ENCODE measurements at regions not wholly inside any gene's neighbourhood (a gene's known extent, or its start where the extent isn't known, plus 50 kb on each side); places are given as distances from the start of the nearest gene placed in this dataset.

DNA sequence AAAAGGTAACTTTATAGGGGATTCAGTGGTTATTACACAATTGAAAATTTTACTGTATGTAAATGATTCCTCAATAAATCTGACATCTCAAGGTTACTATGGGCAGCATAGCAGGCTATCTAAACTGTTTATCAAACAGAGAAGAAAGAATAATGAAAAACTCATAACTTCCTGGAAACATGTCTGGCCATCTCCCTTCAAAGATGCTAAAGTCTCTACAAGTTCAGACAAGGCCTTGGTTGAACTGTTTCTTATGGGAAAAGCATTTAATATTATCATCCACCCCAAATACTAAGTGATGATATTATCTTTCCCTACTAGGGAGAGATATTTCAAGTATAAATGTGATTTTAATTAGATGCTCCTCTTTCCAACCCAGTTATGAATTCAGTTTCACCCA, 114.9 kb downstream of the ARRDC4 start:
- TF ChIP-seq, protein P1, sequence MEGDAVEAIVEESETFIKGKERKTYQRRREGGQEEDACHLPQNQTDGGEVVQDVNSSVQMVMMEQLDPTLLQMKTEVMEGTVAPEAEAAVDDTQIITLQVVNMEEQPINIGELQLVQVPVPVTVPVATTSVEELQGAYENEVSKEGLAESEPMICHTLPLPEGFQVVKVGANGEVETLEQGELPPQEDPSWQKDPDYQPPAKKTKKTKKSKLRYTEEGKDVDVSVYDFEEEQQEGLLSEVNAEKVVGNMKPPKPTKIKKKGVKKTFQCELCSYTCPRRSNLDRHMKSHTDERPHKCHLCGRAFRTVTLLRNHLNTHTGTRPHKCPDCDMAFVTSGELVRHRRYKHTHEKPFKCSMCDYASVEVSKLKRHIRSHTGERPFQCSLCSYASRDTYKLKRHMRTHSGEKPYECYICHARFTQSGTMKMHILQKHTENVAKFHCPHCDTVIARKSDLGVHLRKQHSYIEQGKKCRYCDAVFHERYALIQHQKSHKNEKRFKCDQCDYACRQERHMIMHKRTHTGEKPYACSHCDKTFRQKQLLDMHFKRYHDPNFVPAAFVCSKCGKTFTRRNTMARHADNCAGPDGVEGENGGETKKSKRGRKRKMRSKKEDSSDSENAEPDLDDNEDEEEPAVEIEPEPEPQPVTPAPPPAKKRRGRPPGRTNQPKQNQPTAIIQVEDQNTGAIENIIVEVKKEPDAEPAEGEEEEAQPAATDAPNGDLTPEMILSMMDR (IDR thresholded peaks at IDR 0.05): no peak
- TF ChIP-seq KAT7 (CRISPR knock-in tag; IDR thresholded peaks at IDR 0.05; ENCODE audit: borderline replicate concordance): no peak
- TF ChIP-seq NR2C2 (CRISPR knock-in tag; IDR thresholded peaks at IDR 0.05): no peak
- TF ChIP-seq, protein P2, sequence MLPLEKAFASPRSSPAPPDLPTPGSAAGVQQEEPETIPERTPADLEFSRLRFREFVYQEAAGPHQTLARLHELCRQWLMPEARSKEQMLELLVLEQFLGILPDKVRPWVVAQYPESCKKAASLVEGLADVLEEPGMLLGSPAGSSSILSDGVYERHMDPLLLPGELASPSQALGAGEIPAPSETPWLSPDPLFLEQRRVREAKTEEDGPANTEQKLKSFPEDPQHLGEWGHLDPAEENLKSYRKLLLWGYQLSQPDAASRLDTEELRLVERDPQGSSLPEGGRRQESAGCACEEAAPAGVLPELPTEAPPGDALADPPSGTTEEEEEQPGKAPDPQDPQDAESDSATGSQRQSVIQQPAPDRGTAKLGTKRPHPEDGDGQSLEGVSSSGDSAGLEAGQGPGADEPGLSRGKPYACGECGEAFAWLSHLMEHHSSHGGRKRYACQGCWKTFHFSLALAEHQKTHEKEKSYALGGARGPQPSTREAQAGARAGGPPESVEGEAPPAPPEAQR (CRISPR knock-in tag; IDR thresholded peaks at IDR 0.05): no peak
- TF ChIP-seq CREB1 (CRISPR knock-in tag; IDR thresholded peaks at IDR 0.05): no peak
- TF ChIP-seq TEAD4 (CRISPR knock-in tag; IDR thresholded peaks at IDR 0.05): no peak
- TF ChIP-seq, protein P3, sequence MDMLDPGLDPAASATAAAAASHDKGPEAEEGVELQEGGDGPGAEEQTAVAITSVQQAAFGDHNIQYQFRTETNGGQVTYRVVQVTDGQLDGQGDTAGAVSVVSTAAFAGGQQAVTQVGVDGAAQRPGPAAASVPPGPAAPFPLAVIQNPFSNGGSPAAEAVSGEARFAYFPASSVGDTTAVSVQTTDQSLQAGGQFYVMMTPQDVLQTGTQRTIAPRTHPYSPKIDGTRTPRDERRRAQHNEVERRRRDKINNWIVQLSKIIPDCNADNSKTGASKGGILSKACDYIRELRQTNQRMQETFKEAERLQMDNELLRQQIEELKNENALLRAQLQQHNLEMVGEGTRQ (CRISPR knock-in tag; IDR thresholded peaks at IDR 0.05): no peak
- TF ChIP-seq, protein P4, sequence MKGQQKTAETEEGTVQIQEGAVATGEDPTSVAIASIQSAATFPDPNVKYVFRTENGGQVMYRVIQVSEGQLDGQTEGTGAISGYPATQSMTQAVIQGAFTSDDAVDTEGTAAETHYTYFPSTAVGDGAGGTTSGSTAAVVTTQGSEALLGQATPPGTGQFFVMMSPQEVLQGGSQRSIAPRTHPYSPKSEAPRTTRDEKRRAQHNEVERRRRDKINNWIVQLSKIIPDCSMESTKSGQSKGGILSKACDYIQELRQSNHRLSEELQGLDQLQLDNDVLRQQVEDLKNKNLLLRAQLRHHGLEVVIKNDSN (CRISPR knock-in tag; IDR thresholded peaks at IDR 0.05): no peak
- no peak for TF ChIP-seq ELF4 (CRISPR knock-in tag; IDR thresholded peaks at IDR 0.05; ENCODE audit: low read depth)
- no peak for TF ChIP-seq JUN (CRISPR knock-in tag; IDR thresholded peaks at IDR 0.05)

Data from WTC11 (cell line).